Psoas muscle (tissue), 7 donors: ENCODE measurements at regions not wholly inside any gene's neighbourhood (a gene's known extent, or its start where the extent isn't known, plus 50 kb on each side); places are given as distances from the start of the nearest gene placed in this dataset.
A peak's percentile ranks its signal among the peaks of the same experiment; 100 is the strongest.
"Not testable (repeated sequence)": the region's sequence is repeated elsewhere in the genome, so short reads cannot be mapped to it uniquely, and the experiment has no call there.

ENCODE experiments used
- ATAC-seq, 4 donors: fragments of 200-7000 bp; cut with Tn5 transposase; one replicate each; pipeline ENCODE4 v1.9.1; 2020; ENCODE audit warnings: moderate library complexity in 3 of 4, mild to moderate bottlenecking in 2 of 4
- DNase-seq, 2 donors: peaks; one replicate each; pipeline ENCODE4 v3.0.0-alpha.2; 2020
- H3K27ac ChIP-seq: fragments of 200-600 bp; one replicate; pipeline ENCODE4 v1.8.0; 2022
- H3K27me3 ChIP-seq, 3 donors: fragments of 200-600 bp in 1 of 3; one replicate each; pipeline versions ENCODE4 v1.6.1 to v1.8.0; 2013 to 2022; ENCODE audit warnings: low read length in 2 of 3, mild to moderate bottlenecking in 2 of 3, moderate library complexity in 1 of 3; ENCODE audit not compliant: insufficient read depth in 3 of 3
- H3K36me3 ChIP-seq, 2 donors: fragments of 200-600 bp in 1 of 2; one replicate each; pipeline versions ENCODE4 v1.6.1 to v1.8.0; 2013 to 2022; ENCODE audit warnings: low read depth in 1 of 2, mild to moderate bottlenecking in 1 of 2, moderate library complexity in 1 of 2; ENCODE audit not compliant: insufficient read depth in 1 of 2
- H3K4me1 ChIP-seq: fragments of 200-600 bp; one replicate; pipeline ENCODE4 v1.8.0; 2022
- H3K4me3 ChIP-seq: fragments of 200-600 bp; one replicate; pipeline ENCODE4 v1.8.0; 2022; ENCODE audit warnings: mild to moderate bottlenecking
- H3K9me3 ChIP-seq: fragments of 200-600 bp; one replicate; pipeline ENCODE4 v1.8.0; 2022
- CTCF ChIP-seq: fragments of 200-600 bp; IDR thresholded peaks from one replicate; pipeline ENCODE4 v1.8.0; 2022; ENCODE audit warnings: antibody characterized with exemption
- WGBS, 3 donors: extraction: QIAGEN DNeasy Blood & Tissue Kit; methylation state at CpG; one replicate each; pipeline versions ENCODE4 v1.1.6 to v1.1.7; 2013; 5-methylcytosine and 5-hydroxymethylcytosine counted together
- intact Hi-C, 2 donors: fragments of 100-400 bp; cut with DNase I; formaldehyde crosslinking; loops; one replicate each; pipeline versions ENCODE4 v1.11.0 to v1.14.2; 2022
- donor health status: healthy with polysubstance abuse.
- donor health status: DM: no; HTN: no; CAD: no; lungs with moderate emphysema.
- donor health status: Bipolar disorder and iron deficiency.
- donor health status: healthy.
- donor health status: DM: yes; HTN: yes; CAD: no.
- donor health status: DM: no; HTN: no; CAD: no.
- donor health status: DM: yes; HTN: yes; CAD: no.

DNA sequence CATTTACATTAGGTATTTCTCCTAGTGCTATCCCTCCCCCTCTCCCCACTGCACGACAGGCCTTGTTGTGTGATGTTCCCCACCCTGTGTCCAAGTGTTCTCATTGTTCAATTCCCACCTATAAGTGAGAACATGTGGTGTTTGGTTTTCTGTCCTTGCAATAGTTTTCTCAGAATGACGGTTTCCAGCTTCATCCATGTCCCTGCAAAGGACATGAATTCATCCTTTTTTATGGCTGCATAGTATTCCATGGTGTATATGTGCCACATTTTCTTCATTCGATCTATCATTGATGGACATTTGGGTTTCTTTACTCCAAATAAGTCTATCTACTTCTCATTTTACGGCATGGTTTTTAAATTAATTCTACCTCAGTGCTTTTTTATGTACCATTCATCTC lies 125.8 kb downstream of the DDX11 start:
- H3K4me3 ChIP-seq, H3K27me3 ChIP-seq, H3K9me3 ChIP-seq, DNase-seq, H3K27ac ChIP-seq, ATAC-seq, H3K36me3 ChIP-seq, intact Hi-C loops, H3K4me1 ChIP-seq: not testable (repeated sequence)
- 66 to 83% (median 69%) methylated on average over 4 of the region's 4 CpGs for WGBS, 3 donors

DNA sequence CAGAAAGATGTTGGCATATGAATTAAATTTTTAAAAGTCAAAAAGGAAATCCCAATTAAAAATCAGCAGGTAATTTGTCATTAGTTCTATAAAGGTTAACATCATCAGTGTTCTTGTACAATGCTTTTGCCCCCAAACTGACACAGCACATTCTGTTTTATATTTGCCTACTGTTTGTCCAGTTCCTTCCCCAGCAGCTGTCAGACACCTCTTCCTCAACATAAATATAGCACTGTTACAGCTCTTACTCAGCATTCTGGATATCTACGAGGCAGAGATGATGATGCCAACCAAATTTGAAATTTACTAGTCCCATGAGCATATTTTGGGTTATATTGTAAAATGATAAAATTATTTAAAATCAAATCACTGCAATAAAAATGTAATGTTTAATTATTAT lies 124.6 kb downstream of the SINHCAF start:
- Histone ChIP-seq H3K27ac (no peak overlapping the region), H3K36me3 (no peaks in the 10 kb centered on the region), H3K9me3 (no peaks in the 10 kb centered on the region), H3K4me1 (no peaks in the 10 kb centered on the region), H3K4me3 (no peak overlapping the region), H3K27me3 (no peaks in the 10 kb centered on the region)
- ATAC-seq (peak in 1 of 4 donors; percentile 44), DNase-seq (no peak)
- TF ChIP-seq CTCF = no peak
- 9 to 11% (median 10%) methylated on average over 1 of the region's 1 CpG for WGBS, 3 donors
- intact Hi-C loops = no loop called here

DNA sequence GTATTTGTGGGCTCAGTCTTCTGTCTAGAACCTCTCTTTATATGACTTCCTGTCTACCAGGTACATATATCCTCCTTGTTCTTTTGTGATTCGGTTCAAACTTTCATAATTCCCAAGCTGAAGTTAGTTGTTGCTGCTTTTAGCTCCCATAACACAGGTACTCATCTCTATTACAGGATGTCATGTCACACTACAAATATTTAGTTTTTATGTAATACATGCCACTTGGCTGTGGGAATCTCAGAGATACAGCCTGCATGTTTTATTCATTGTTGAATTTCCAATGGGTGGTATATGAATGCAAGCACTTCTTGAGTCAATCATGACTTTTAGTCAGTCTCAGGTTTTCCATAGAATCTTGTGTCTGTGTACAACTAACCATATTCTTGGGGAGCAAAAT lies 122.7 kb downstream of the SINHCAF start:
- ATAC-seq = no peak
- Histone ChIP-seq H3K4me3 (no peak overlapping the region), H3K9me3 (no peaks in the 10 kb centered on the region), H3K36me3 (no peaks in the 10 kb centered on the region), H3K4me1 (no peaks in the 10 kb centered on the region), H3K27ac (no peak overlapping the region), H3K27me3 (no peaks in the 10 kb centered on the region)
- intact Hi-C loops = no loop called here
- DNase-seq = no peak
- no peak for TF ChIP-seq CTCF
- WGBS, 3 donors = 71 to 82% (median 77%) methylated on average over 1 of the region's 1 CpG

- Histone ChIP-seq H3K27me3 (no peaks in the 10 kb centered on the region), H3K36me3 (no peaks in the 10 kb centered on the region), H3K27ac (no peak overlapping the region), H3K4me3 (no peak overlapping the region), H3K4me1 (no peaks in the 10 kb centered on the region), H3K9me3 (no peaks in the 10 kb centered on the region)
- DNase-seq = no peak
- no peak for TF ChIP-seq CTCF
- 34 to 44% (median 41%) methylated on average over 3 of the region's 3 CpGs for WGBS, 3 donors
- ATAC-seq = no peak
- intact Hi-C loops = no loop called here
Observed at GRCh38 chr12:31205054-31205453, 120.9 kb downstream of the SINHCAF start.

GRCh38 chr12:31206038-31206670 lies 119.8 kb downstream of the SINHCAF start:
- no peak overlapping the region for H3K27ac ChIP-seq
- H3K36me3 ChIP-seq = no peaks in the 10 kb centered on the region
- no peak overlapping the region for H3K4me3 ChIP-seq
- H3K27me3 ChIP-seq = no peaks in the 10 kb centered on the region
- H3K4me1 ChIP-seq = no peaks in the 10 kb centered on the region
- 43 to 44% (median 43%) methylated on average over 4 of the region's 4 CpGs for WGBS, 3 donors
- ATAC-seq (peak in 1 of 4 donors; percentile 35), DNase-seq (no peak)
- intact Hi-C loops = no loop called here
- TF ChIP-seq CTCF = no peak
- H3K9me3 ChIP-seq = no peaks in the 10 kb centered on the region
